K562 (cell line): ENCODE measurements at regions not wholly inside any gene's neighbourhood (a gene's known extent, or its start where the extent isn't known, plus 50 kb on each side); places are given as distances from the start of the nearest gene placed in this dataset.

Experiments
- ATAC-seq: fragments of 200-7000 bp; cut with Tn5 transposase; 3 replicates; pipeline ENCODE4 v1.9.1; 2020; ENCODE audit warnings: moderate library complexity
- BruUV-seq: library from RNA; stranded (reverse); fragments of 400-500 nt; replicated peaks from 2 replicates; lab custom pipeline; 2021; lab: Mats Ljungman, UMichigan
- CTCF ChIA-PET: fragments of 300-600 bp; formaldehyde crosslinking; extraction: SDS; loops from one replicate; lab custom pipeline; 2021; ENCODE audit warnings: low intra/inter-chr PET ratio; lab: Yijun Ruan, JAX
- POLR2A ChIA-PET: fragments of 300-600, 350-650 bp; sonication (Branson Sonifier 250); formaldehyde crosslinking; extraction: SDS; loops from one replicate; lab custom pipeline; 2021; ENCODE audit warnings: antibody characterized with exemption, inconsistent platforms; lab: Yijun Ruan, JAX
- DNase-seq, 4 experiments: peaks; one replicate each; pipeline versions ENCODE4 v3.0.0 to v3.0.0-alpha.2; 2011 to 2018; ENCODE audit warnings: low spot score in 3 of 4, mixed read lengths in 3 of 4; ENCODE audit errors: extremely low read depth in 1 of 4
- FAIRE-seq: peaks from 2 replicates; lab custom pipeline; 2011; peaks lifted over from hg19 to GRCh38; lab: Jason Lieb, UNC
- H2AFZ ChIP-seq: 2 replicates; pipeline ENCODE4 v1.6.0; 2011; ENCODE audit warnings: low read depth, low read length, control low read depth, inconsistent platforms
- H3K27ac ChIP-seq: fragments of 200-600 bp; 3 replicates; pipeline ENCODE4 v1.8.0; 2011; ENCODE audit warnings: low read depth, mild to moderate bottlenecking, control low read depth, inconsistent platforms, low read length, moderate library complexity, mixed read lengths; ENCODE audit errors: extremely low read depth
- H3K27me3 ChIP-seq, 2 experiments: fragments of 300-600 bp in 1 of 2; 2 replicates in 1 of 2; 3 replicates in 1 of 2; pipeline versions ENCODE4 v1.6.0 to v1.8.0; 2011; ENCODE audit warnings: inconsistent platforms in 2 of 2, low read length in 2 of 2, mild to moderate bottlenecking in 1 of 2, mixed read lengths in 1 of 2, moderate library complexity in 1 of 2; ENCODE audit not compliant: control insufficient read depth in 2 of 2, insufficient read depth in 2 of 2
- H3K36me3 ChIP-seq: fragments of 300-600 bp; 3 replicates; pipeline ENCODE4 v1.8.0; 2011; ENCODE audit warnings: mild to moderate bottlenecking, low read length, inconsistent platforms; ENCODE audit not compliant: control insufficient read depth, insufficient read depth
- H3K4me1 ChIP-seq, 2 experiments: fragments of 200-600 bp in 1 of 2; replicated peaks in 1 of 2; 2 replicates in 1 of 2; 3 replicates in 1 of 2; pipeline versions ENCODE4 v1.5.1 to v1.8.0; 2011; ENCODE audit warnings: inconsistent platforms in 2 of 2, low read length in 2 of 2, mild to moderate bottlenecking in 1 of 2, mixed read lengths in 1 of 2, moderate library complexity in 1 of 2; ENCODE audit not compliant: control insufficient read depth in 2 of 2, insufficient read depth in 2 of 2
- H3K4me2 ChIP-seq: 2 replicates; pipeline ENCODE4 v1.6.1; 2011; ENCODE audit warnings: low read length, control low read depth, inconsistent platforms, mixed read lengths; ENCODE audit not compliant: insufficient read depth
- H3K4me3 ChIP-seq: fragments of 200-600 bp; sonication (generic), shearing (Covaris generic); 2 replicates; pipeline ENCODE4 v1.5.1; 2016; ENCODE audit warnings: control low read depth, inconsistent platforms
- H3K79me2 ChIP-seq: fragments of 200-600 bp; 3 replicates; pipeline ENCODE4 v1.8.0; 2011; ENCODE audit warnings: low read length, inconsistent platforms; ENCODE audit not compliant: control insufficient read depth, insufficient read depth
- H3K9ac ChIP-seq, 2 experiments: 2 replicates each; pipeline versions ENCODE4 v1.6.0 to v1.6.1; 2011; ENCODE audit warnings: low read depth in 2 of 2, low read length in 2 of 2, control low read depth in 1 of 2, inconsistent platforms in 1 of 2, mild to moderate bottlenecking in 1 of 2, mixed read lengths in 1 of 2; ENCODE audit not compliant: insufficient read depth in 1 of 2
- H3K9me1 ChIP-seq: one replicate; pipeline ENCODE4 v1.6.0; 2011; ENCODE audit warnings: inconsistent platforms, mild to moderate bottlenecking, low read length, moderate library complexity; ENCODE audit not compliant: control insufficient read depth, insufficient read depth
- H3K9me3 ChIP-seq: replicated peaks from 2 replicates; pipeline ENCODE4 v1.5.1; 2011; ENCODE audit warnings: low read depth, low read length, inconsistent platforms; ENCODE audit not compliant: control insufficient read depth, insufficient read depth
- H4K20me1 ChIP-seq: replicated peaks from 2 replicates; pipeline ENCODE4 v1.6.1; 2011; ENCODE audit warnings: low read length, inconsistent platforms, mixed read lengths; ENCODE audit not compliant: control insufficient read depth, insufficient read depth
- CTCFL ChIP-seq: IDR thresholded peaks from 2 replicates; pipeline ENCODE4 v1.6.1; 2011; ENCODE audit warnings: borderline replicate concordance, low read depth, mild to moderate bottlenecking, moderate library complexity, low read length; ENCODE audit not compliant: insufficient read depth, poor library complexity, severe bottlenecking
- GABPB2 ChIP-seq: fragments of 250-450 bp; sonication (Bioruptor Pico); conservative IDR thresholded peaks from 2 replicates; pipeline ENCODE4 v1.5.1; 2021; ENCODE audit warnings: mild to moderate bottlenecking
- HDAC2 ChIP-seq: fragments of 450-650 bp; IDR thresholded peaks from 2 replicates; pipeline ENCODE4 v1.6.1; 2016; ENCODE audit warnings: mild to moderate bottlenecking
- KAT8 ChIP-seq: fragments of 450-650 bp; IDR thresholded peaks from 2 replicates; pipeline ENCODE4 v1.6.1; 2016; ENCODE audit warnings: low read depth, mild to moderate bottlenecking
- LEF1 ChIP-seq: fragments of 450-650 bp; IDR thresholded peaks from 2 replicates; pipeline ENCODE4 v1.6.1; 2016; ENCODE audit warnings: mild to moderate bottlenecking
- MYNN ChIP-seq, 2 experiments: sonication (generic); formaldehyde crosslinking in 1 of 2; IDR thresholded peaks; 2 replicates each; pipeline versions ENCODE4 v1.5.0 to v1.6.1; 2016 to 2020; ENCODE audit warnings: antibody characterized with exemption in 1 of 2, missing genetic modification reagents in 1 of 2
- PHF20 ChIP-seq: fragments of 450-650 bp; IDR thresholded peaks from 2 replicates; pipeline ENCODE4 v1.6.1; 2018; ENCODE audit not compliant: partially characterized antibody
- RBFOX2 ChIP-seq: fragments of 200-400 bp; formaldehyde crosslinking; IDR thresholded peaks from 2 replicates; pipeline ENCODE4 v1.6.1; 2017; ENCODE audit warnings: low read depth, mild to moderate bottlenecking, low read length, moderate library complexity
- SMARCB1 ChIP-seq: IDR thresholded peaks from 2 replicates; pipeline ENCODE4 v1.6.1; 2011; ENCODE audit warnings: improper control_type of control experiment, low read depth; ENCODE audit not compliant: insufficient read length
- WGBS: fragments of 100-300 bp; shearing (Covaris generic); methylation state at CpG from one replicate; pipeline ENCODE4 v1.1.6; 2016; ENCODE audit warnings: low coverage, mixed read lengths; ENCODE audit not compliant: insufficient coverage; ENCODE audit errors: missing lambda C conversion rate; 5-methylcytosine and 5-hydroxymethylcytosine counted together
- in situ Hi-C: fragments of 300-500 bp; cut with MboI; formaldehyde crosslinking; loops from 4 replicates; pipeline ENCODE4 v1.15.0; 2018; ENCODE audit warnings: inconsistent platforms, mixed read lengths
- intact Hi-C: fragments of 100-400 bp; cut with micrococcal nuclease; formaldehyde crosslinking; loops from 2 replicates; pipeline ENCODE4 v1.14.2; 2022

DNA sequence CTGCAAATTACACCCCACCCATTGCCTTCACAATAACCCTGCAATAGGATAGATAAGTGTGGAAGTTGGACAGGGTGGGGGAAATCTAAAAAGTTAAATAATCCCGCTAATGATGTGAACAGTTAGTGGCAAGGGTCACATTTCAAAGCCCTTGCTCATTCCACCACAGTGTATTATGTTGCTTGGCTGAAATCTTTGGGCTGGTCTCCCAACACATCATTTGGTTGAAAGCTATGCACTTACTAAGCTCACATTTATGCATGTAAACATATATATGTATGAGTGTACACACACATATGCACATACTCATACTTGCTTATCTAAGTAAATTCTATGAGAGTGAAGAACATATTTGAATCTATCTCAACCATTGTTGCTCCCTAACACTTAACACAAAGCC, 197.8 kb downstream of the RDH14 start (continued):
- TF ChIP-seq CTCFL (no peak), LEF1 (no peak), MYNN (IDR thresholded peaks at IDR 0.05) (no peak), MYNN (CRISPR knock-in tag; IDR thresholded peaks at IDR 0.05) (no peak), GABPB2 (CRISPR knock-in tag) (no peak), RBFOX2 (no peak)

GRCh38 chr2:18357537-18357936, 202.9 kb downstream of the RDH14 start:
- Histone ChIP-seq H4K20me1 (no peaks in the 10 kb centered on the region), H3K27ac (no peak overlapping the region), H3K9me3 (no peaks in the 10 kb centered on the region), H2AFZ (no peak overlapping the region), H3K27me3 (no peaks in the 10 kb centered on the region), H3K9me1 (no peaks in the 10 kb centered on the region), H3K4me1 (no peaks in the 10 kb centered on the region), H3K4me2 (no peak overlapping the region), H3K4me3 (no peak overlapping the region), H3K9ac (no peak overlapping the region), H3K79me2 (no peaks in the 10 kb centered on the region), H3K36me3 (no peaks in the 10 kb centered on the region)
- intact Hi-C loops (no loop called here), in situ Hi-C loops (no loop called here)
- FAIRE-seq, result no peak
- TF ChIP-seq HDAC2 (no peak), SMARCB1 (no peak), KAT8 (no peak), PHF20 (no peak)
- ChIA-PET POLR2A (no interaction called here), CTCF (no interaction called here)
- no TSS peak for BruUV-seq
- no peak for ATAC-seq
- DNase-seq, result no peak
- WGBS, result 0% methylated on average over 2 of the region's 2 CpGs
